Endothelial cell (in vitro differentiated cells): ENCODE measurements at regions not wholly inside any gene's neighbourhood (a gene's known extent, or its start where the extent isn't known, plus 50 kb on each side); places are given as distances from the start of the nearest gene placed in this dataset.

ENCODE experiments used
- DNase-seq: peaks from one replicate; pipeline ENCODE4 v3.0.0; 2021; ENCODE audit warnings: low spot score
- H3K27ac Mint-ChIP-seq: one replicate; pipeline ENCODE4 v1.8.0; 2021; ENCODE audit warnings: mixed read lengths, inconsistent platforms; ENCODE audit not compliant: unreplicated experiment
- H3K27me3 Mint-ChIP-seq: one replicate; pipeline ENCODE4 v1.8.0; 2021; ENCODE audit warnings: mild to moderate bottlenecking, moderate library complexity, mixed read lengths, inconsistent platforms; ENCODE audit not compliant: unreplicated experiment
- H3K36me3 Mint-ChIP-seq: one replicate; pipeline ENCODE4 v1.8.0; 2021; ENCODE audit warnings: mild to moderate bottlenecking, low read depth, mixed read lengths, inconsistent platforms; ENCODE audit not compliant: unreplicated experiment
- H3K4me1 Mint-ChIP-seq: one replicate; pipeline ENCODE4 v1.8.0; 2021; ENCODE audit warnings: mild to moderate bottlenecking, mixed read lengths, inconsistent platforms; ENCODE audit not compliant: unreplicated experiment
- H3K4me3 Mint-ChIP-seq: one replicate; pipeline ENCODE4 v1.8.0; 2021; ENCODE audit warnings: mild to moderate bottlenecking, mixed read lengths, inconsistent platforms; ENCODE audit not compliant: unreplicated experiment
- H3K9me3 Mint-ChIP-seq: one replicate; pipeline ENCODE4 v1.8.0; 2021; ENCODE audit warnings: mixed read lengths, inconsistent platforms; ENCODE audit not compliant: unreplicated experiment
- CTCF ChIP-seq: fragments of 200-600 bp; sonication (generic); IDR thresholded peaks from one replicate; pipeline ENCODE4 v1.5.0; 2021; ENCODE audit warnings: antibody characterized with exemption; ENCODE audit not compliant: unreplicated experiment

GRCh38 chr5:34539183-34539582 lies 116.9 kb upstream of the RAI14 start:
- Mint-ChIP-seq H3K27ac (no peak overlapping the region), H3K4me3 (no peak overlapping the region), H3K4me1 (peaks cover 4% of the 10 kb centered on the region), H3K27me3 (no peaks in the 10 kb centered on the region), H3K9me3 (peaks cover 5% of the 10 kb centered on the region), H3K36me3 (peaks cover 4% of the 10 kb centered on the region)
- DNase-seq = no peak
- no peak for TF ChIP-seq CTCF

- Mint-ChIP-seq H3K27me3 (peaks cover 1% of the 10 kb centered on the region), H3K4me1 (peaks cover 4% of the 10 kb centered on the region), H3K4me3 (no peak overlapping the region), H3K27ac (no peak overlapping the region), H3K9me3 (peaks cover 8% of the 10 kb centered on the region), H3K36me3 (peaks cover 8% of the 10 kb centered on the region)
- no peak for DNase-seq
- no peak for TF ChIP-seq CTCF
Measured at GRCh38 chr5:34541067-34541466, 115.1 kb upstream of the RAI14 start.

DNA sequence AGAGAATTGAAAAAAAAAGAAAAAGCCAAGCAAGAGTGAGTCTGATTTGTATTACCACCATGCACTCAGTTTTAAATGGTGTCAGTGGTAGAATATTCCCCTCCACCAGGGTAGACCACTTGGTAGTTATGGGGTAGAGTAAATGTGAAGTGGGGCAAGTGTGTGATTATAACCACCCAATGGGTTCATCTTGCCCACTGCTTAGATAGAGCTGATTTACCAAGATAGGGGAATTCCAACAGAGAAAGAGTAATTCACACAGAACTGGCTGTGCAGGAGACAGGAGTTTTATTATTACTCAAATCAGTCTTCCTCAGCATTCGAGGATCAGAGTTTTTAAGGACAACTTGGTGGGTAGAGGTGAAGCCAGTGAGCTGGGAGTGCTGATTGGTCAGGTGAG lies 113.3 kb upstream of the RAI14 start:
- H3K9me3 Mint-ChIP-seq = peaks cover 10% of the 10 kb centered on the region
- H3K27ac Mint-ChIP-seq = no peak overlapping the region
- no peak for DNase-seq
- peaks cover 4% of the 10 kb centered on the region for H3K4me1 Mint-ChIP-seq
- peaks cover 1% of the 10 kb centered on the region for H3K27me3 Mint-ChIP-seq
- H3K36me3 Mint-ChIP-seq = peaks cover 15% of the 10 kb centered on the region
- TF ChIP-seq CTCF = no peak
- H3K4me3 Mint-ChIP-seq = no peak overlapping the region

DNA sequence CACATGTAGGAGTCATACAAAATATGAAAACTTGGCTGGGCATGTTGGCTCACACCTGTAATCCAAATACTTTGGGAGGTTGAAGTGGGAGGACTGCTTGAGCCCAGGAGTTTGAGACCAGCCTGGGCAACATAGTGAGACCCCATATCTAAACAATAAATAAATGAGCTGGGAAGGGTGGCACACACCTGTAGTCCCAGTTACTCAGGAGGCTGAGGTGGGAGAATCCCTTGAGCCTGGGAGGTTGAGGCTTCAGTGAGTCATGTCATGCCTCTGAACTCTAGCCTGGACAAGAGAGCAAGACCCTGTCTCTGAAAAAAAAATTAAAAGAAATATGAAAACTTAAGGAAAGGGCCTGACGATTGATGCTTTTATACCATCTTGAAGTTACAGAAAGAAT lies 112.4 kb upstream of the RAI14 start:
- H3K27me3 Mint-ChIP-seq = peaks cover 1% of the 10 kb centered on the region
- peaks cover 10% of the 10 kb centered on the region for H3K9me3 Mint-ChIP-seq
- DNase-seq = no peak
- no peak overlapping the region for H3K27ac Mint-ChIP-seq
- peaks cover 18% of the 10 kb centered on the region for H3K36me3 Mint-ChIP-seq
- peaks cover 4% of the 10 kb centered on the region for H3K4me1 Mint-ChIP-seq
- no peak for TF ChIP-seq CTCF
- no peak overlapping the region for H3K4me3 Mint-ChIP-seq

- DNase-seq = no peak
- Mint-ChIP-seq H3K27ac (no peak overlapping the region), H3K27me3 (peaks cover 1% of the 10 kb centered on the region), H3K36me3 (peaks cover 18% of the 10 kb centered on the region), H3K9me3 (peaks cover 10% of the 10 kb centered on the region), H3K4me1 (peaks cover 2% of the 10 kb centered on the region), H3K4me3 (no peak overlapping the region)
- TF ChIP-seq CTCF = no peak
Measured at GRCh38 chr5:34544403-34544802, 111.7 kb upstream of the RAI14 start.
